H9 (cell line): ENCODE measurements at regions not wholly inside any gene's neighbourhood (a gene's known extent, or its start where the extent isn't known, plus 50 kb on each side); places are given as distances from the start of the nearest gene placed in this dataset.

Source experiments
- DNase-seq: peaks from one replicate; pipeline ENCODE4 v3.0.0-alpha.2; 2017
- H2AFZ ChIP-seq: one replicate; pipeline ENCODE4 v1.6.1; 2013; ENCODE audit warnings: mild to moderate bottlenecking, low read length, control low read depth, moderate library complexity
- H2AK5ac ChIP-seq: 2 replicates; pipeline ENCODE4 v1.6.1; 2013; ENCODE audit warnings: low read length, control low read depth, mixed read lengths; ENCODE audit not compliant: insufficient read length
- H2BK120ac ChIP-seq: one replicate; pipeline ENCODE4 v1.6.1; 2013; ENCODE audit warnings: low read depth, mild to moderate bottlenecking, low read length, control low read depth, inconsistent platforms; ENCODE audit not compliant: poor library complexity, severe bottlenecking
- H2BK12ac ChIP-seq: 2 replicates; pipeline ENCODE4 v1.6.1; 2013; ENCODE audit warnings: low read length, control low read depth, mixed read lengths, low read depth; ENCODE audit not compliant: insufficient read length
- H2BK15ac ChIP-seq: 2 replicates; pipeline ENCODE4 v1.6.1; 2013; ENCODE audit warnings: low read depth, low read length, control low read depth
- H2BK20ac ChIP-seq: one replicate; pipeline ENCODE4 v1.6.1; 2013; ENCODE audit warnings: low read depth, mild to moderate bottlenecking, low read length, control low read depth, inconsistent platforms; ENCODE audit not compliant: poor library complexity, severe bottlenecking
- H2BK5ac ChIP-seq: 2 replicates; pipeline ENCODE4 v1.6.1; 2013; ENCODE audit warnings: low read length, control low read depth, mixed read lengths; ENCODE audit not compliant: insufficient read length
- H3K14ac ChIP-seq: 2 replicates; pipeline ENCODE4 v1.6.1; 2013; ENCODE audit warnings: low read length, control low read depth; ENCODE audit not compliant: insufficient read depth
- H3K18ac ChIP-seq: 2 replicates; pipeline ENCODE4 v1.6.1; 2013; ENCODE audit warnings: low read depth, mild to moderate bottlenecking, mixed read lengths, low read length, control low read depth; ENCODE audit not compliant: insufficient read length
- H3K23ac ChIP-seq: 2 replicates; pipeline ENCODE4 v1.6.1; 2013; ENCODE audit warnings: low read length, control low read depth, mixed read lengths, low read depth; ENCODE audit not compliant: insufficient read length
- H3K23me2 ChIP-seq: 2 replicates; pipeline ENCODE4 v1.6.1; 2013; ENCODE audit warnings: low read depth, mild to moderate bottlenecking, mixed read lengths, low read length, control low read depth; ENCODE audit not compliant: insufficient read length, poor library complexity, severe bottlenecking
- H3K27ac ChIP-seq: 2 replicates; pipeline ENCODE4 v1.5.1; 2013; ENCODE audit warnings: low read length, control low read depth, mixed read lengths, low read depth; ENCODE audit not compliant: insufficient read length
- H3K27me3 ChIP-seq: 2 replicates; pipeline ENCODE4 v1.6.1; 2013; ENCODE audit warnings: low read length, control low read depth, inconsistent platforms; ENCODE audit not compliant: insufficient read depth
- H3K4ac ChIP-seq: 2 replicates; pipeline ENCODE4 v1.6.1; 2013; ENCODE audit warnings: low read depth, mild to moderate bottlenecking, control low read depth, inconsistent platforms, low read length, moderate library complexity
- H3K4me1 ChIP-seq: 2 replicates; pipeline ENCODE4 v1.6.1; 2013; ENCODE audit warnings: low read length, control low read depth, inconsistent platforms; ENCODE audit not compliant: insufficient read depth
- H3K4me2 ChIP-seq: 2 replicates; pipeline ENCODE4 v1.6.1; 2013; ENCODE audit warnings: low read length, control low read depth, mixed read lengths; ENCODE audit not compliant: insufficient read length, insufficient read depth
- H3K56ac ChIP-seq: 2 replicates; pipeline ENCODE4 v1.6.1; 2013; ENCODE audit warnings: low read depth, mild to moderate bottlenecking, mixed read lengths, low read length, control low read depth; ENCODE audit not compliant: insufficient read length
- H3K79me1 ChIP-seq: 2 replicates; pipeline ENCODE4 v1.6.1; 2013; ENCODE audit warnings: low read depth, mild to moderate bottlenecking, moderate library complexity, low read length, control low read depth, inconsistent platforms; ENCODE audit not compliant: insufficient read depth, poor library complexity, severe bottlenecking
- H3K79me2 ChIP-seq: 2 replicates; pipeline ENCODE4 v1.6.1; 2013; ENCODE audit warnings: low read length, control low read depth, inconsistent platforms; ENCODE audit not compliant: insufficient read depth
- H3K9ac ChIP-seq: 2 replicates; pipeline ENCODE4 v1.6.1; 2013; ENCODE audit warnings: low read length, control low read depth, mixed read lengths; ENCODE audit not compliant: insufficient read length; ENCODE audit errors: extremely low read depth
- H3K9me3 ChIP-seq: one replicate; pipeline ENCODE4 v1.6.1; 2013; ENCODE audit warnings: low read depth, low read length, inconsistent platforms; ENCODE audit not compliant: control insufficient read depth
- H3T11ph ChIP-seq: one replicate; pipeline ENCODE4 v1.6.1; 2013; ENCODE audit warnings: mild to moderate bottlenecking, low read length, control low read depth, inconsistent platforms
- H4K20me1 ChIP-seq: one replicate; pipeline ENCODE4 v1.6.1; 2013; ENCODE audit not compliant: control insufficient read depth, insufficient read length, insufficient read depth
- H4K5ac ChIP-seq: 2 replicates; pipeline ENCODE4 v1.6.1; 2013; ENCODE audit warnings: low read depth, mild to moderate bottlenecking, mixed read lengths, low read length, control low read depth; ENCODE audit not compliant: insufficient read length
- H4K8ac ChIP-seq: replicated peaks from 2 replicates; pipeline ENCODE4 v1.6.1; 2013; ENCODE audit warnings: low read length, control low read depth, mixed read lengths, low read depth; ENCODE audit not compliant: insufficient read length
- H4K91ac ChIP-seq: 2 replicates; pipeline ENCODE4 v1.6.1; 2013; ENCODE audit warnings: low read depth, mild to moderate bottlenecking, moderate library complexity, mixed read lengths, low read length, control low read depth; ENCODE audit not compliant: insufficient read length
- H3K27ac Mint-ChIP-seq, 3 experiments: 2 replicates in 2 of 3; 3 replicates in 1 of 3; pipeline ENCODE4 v1.8.0; 2020 to 2021; ENCODE audit warnings: mixed read lengths in 3 of 3, mild to moderate bottlenecking in 1 of 3, moderate library complexity in 1 of 3
- H3K27me3 Mint-ChIP-seq: 2 replicates; pipeline ENCODE4 v1.8.0; 2021; ENCODE audit warnings: low read depth, mild to moderate bottlenecking, moderate library complexity, mixed read lengths
- H3K36me3 Mint-ChIP-seq, 3 experiments: 2 replicates in 2 of 3; 3 replicates in 1 of 3; pipeline ENCODE4 v1.8.0; 2020 to 2021; ENCODE audit warnings: low read depth in 3 of 3, mixed read lengths in 3 of 3; ENCODE audit not compliant: insufficient read depth in 1 of 3
- H3K4me1 Mint-ChIP-seq, 2 experiments: 2 replicates each; pipeline ENCODE4 v1.8.0; 2020; ENCODE audit warnings: mixed read lengths in 2 of 2
- H3K4me3 Mint-ChIP-seq, 2 experiments: 2 replicates in 1 of 2; 3 replicates in 1 of 2; pipeline ENCODE4 v1.8.0; 2020 to 2021; ENCODE audit warnings: mild to moderate bottlenecking in 2 of 2, mixed read lengths in 2 of 2, moderate library complexity in 1 of 2
- H3K9me3 Mint-ChIP-seq, 2 experiments: 2 replicates in 1 of 2; 3 replicates in 1 of 2; pipeline ENCODE4 v1.8.0; 2020; ENCODE audit warnings: mild to moderate bottlenecking in 2 of 2, mixed read lengths in 2 of 2, moderate library complexity in 1 of 2
- CTCF ChIP-seq: fragments of 200-600 bp; sonication (generic); conservative IDR thresholded peaks from 3 replicates; pipeline ENCODE4 v1.8.0; 2021; ENCODE audit warnings: antibody characterized with exemption, mild to moderate bottlenecking
- WGBS: extraction: QIAGEN DNeasy Blood & Tissue Kit; methylation state at CpG from one replicate; pipeline ENCODE4 v1.1.7; 2013; ENCODE audit warnings: missing lambda C conversion rate, low lambda C conversion rate, mixed read lengths; ENCODE audit not compliant: insufficient read length; ENCODE audit errors: extremely low coverage; 5-methylcytosine and 5-hydroxymethylcytosine counted together

GRCh38 chr3:187484547-187485295 lies 116.5 kb downstream of the RTP4 start:
- H2AFZ ChIP-seq: no peak overlapping the region
- H3K9me3 ChIP-seq: no peaks in the 10 kb centered on the region
- no peak overlapping the region for H2BK12ac ChIP-seq

More at GRCh38 chr3:187484547-187485295, 116.5 kb downstream of the RTP4 start:
- TF ChIP-seq CTCF: no peak
- Histone ChIP-seq H4K5ac (no peak overlapping the region), H3K9ac (no peak overlapping the region), H4K20me1 (no peaks in the 10 kb centered on the region), H2BK15ac (no peak overlapping the region), H2BK120ac (no peak overlapping the region), H3K79me1 (no peaks in the 10 kb centered on the region), H4K91ac (no peak overlapping the region), H3K18ac (no peak overlapping the region), H2BK20ac (no peak overlapping the region), H2AK5ac (no peak overlapping the region), H4K8ac (no peak overlapping the region), H3K27ac (no peak overlapping the region), H3K56ac (no peak overlapping the region), H3K4me1 (no peaks in the 10 kb centered on the region), H2BK5ac (no peak overlapping the region), H3K27me3 (no peaks in the 10 kb centered on the region), H3K79me2 (no peaks in the 10 kb centered on the region), H3K14ac (no peak overlapping the region), H3T11ph (no peak overlapping the region), H3K23me2 (no peaks in the 10 kb centered on the region), H3K4me2 (no peak overlapping the region), H3K23ac (no peak overlapping the region), H3K4ac (no peak overlapping the region)
- peaks cover 10 to 11% of the 10 kb centered on the region in 2 experiments for H3K4me1 Mint-ChIP-seq
- H3K36me3 Mint-ChIP-seq: peaks cover 2 to 21% (median 3%) of the 10 kb centered on the region in 3 experiments; a peak in 6 of 7 replicates
- no CpG with 5 or more reads among the region's 10 CpGs for WGBS
- H3K9me3 Mint-ChIP-seq: peaks cover 16 to 19% of the 10 kb centered on the region in 2 experiments; a peak in 4 of 5 replicates
- DNase-seq: no peak
- H3K4me3 Mint-ChIP-seq: no peak overlapping the region
- H3K27ac Mint-ChIP-seq: no peak overlapping the region
- H3K27me3 Mint-ChIP-seq: no peaks in the 10 kb centered on the region
